GM21786 (cell line): ENCODE measurements at regions not wholly inside any gene's neighbourhood (a gene's known extent, or its start where the extent isn't known, plus 50 kb on each side); places are given as distances from the start of the nearest gene placed in this dataset.

ENCODE experiments used
- ATAC-seq: cut with Tn5 transposase; IDR thresholded peaks from one replicate; pipeline ENCODE4 v1.9.1; 2021; ENCODE audit not compliant: unreplicated experiment

GRCh38 chr13:31049833-31050232 is 111.9 kb downstream of the HSPH1 start:
- ATAC-seq: no peak

GRCh38 chr13:31049083-31049482 is 112.6 kb downstream of the HSPH1 start:
- ATAC-seq: no peak

- ATAC-seq: no peak
These were observed 113.2 kb downstream of the HSPH1 start for GRCh38 chr13:31048521-31048920.

- ATAC-seq: no peak
These were observed 114.3 kb downstream of the TEX26 start for GRCh38 chr13:31046711-31047279.

GRCh38 chr13:31045286-31046081 is 113.0 kb downstream of the TEX26 start:
- peak; percentile 56 for ATAC-seq

- peak; percentile 83 for ATAC-seq
These were observed 112.2 kb downstream of the TEX26 start for GRCh38 chr13:31044364-31045285.

- ATAC-seq: no peak
These were observed 111.5 kb downstream of the TEX26 start for GRCh38 chr13:31043957-31044356.

GRCh38 chr13:31042481-31043165 is 110.2 kb downstream of the TEX26 start:
- no peak for ATAC-seq

GRCh38 chr13:31042049-31042448 is 109.6 kb downstream of the TEX26 start:
- ATAC-seq: no peak

GRCh38 chr13:31038834-31039552 is 106.5 kb downstream of the TEX26 start:
- peak; percentile 72 for ATAC-seq

- ATAC-seq: no peak
These were observed 105.5 kb downstream of the TEX26 start for GRCh38 chr13:31037874-31038500.

GRCh38 chr13:31036731-31037695 is 104.6 kb downstream of the TEX26 start:
- ATAC-seq: no peak

GRCh38 chr13:31035185-31035965 is 102.9 kb downstream of the TEX26 start:
- ATAC-seq: no peak

GRCh38 chr13:31032528-31033113 is 100.2 kb downstream of the TEX26 start:
- no peak for ATAC-seq

- ATAC-seq: no peak
These were observed 99.0 kb downstream of the TEX26 start for GRCh38 chr13:31031482-31031881.

- no peak for ATAC-seq
These were observed 96.6 kb downstream of the TEX26 start for GRCh38 chr13:31029102-31029501.

GRCh38 chr13:31027136-31027535 is 94.7 kb downstream of the TEX26 start:
- ATAC-seq: no peak
